A172 (cell line): ENCODE measurements at regions not wholly inside any gene's neighbourhood (a gene's known extent, or its start where the extent isn't known, plus 50 kb on each side); places are given as distances from the start of the nearest gene placed in this dataset.
"Not testable (repeated sequence)": the region's sequence is repeated elsewhere in the genome, so short reads cannot be mapped to it uniquely, and the experiment has no call there.

Experiments
- DNase-seq: peaks from one replicate; pipeline ENCODE4 v3.0.0-alpha.2; 2015; ENCODE audit warnings: low spot score

GRCh38 chr10:42187501-42188195, 450.7 kb downstream of the ZNF33B start:
- not testable (repeated sequence) for DNase-seq

- not testable (repeated sequence) for DNase-seq
These were observed 460.3 kb downstream of the ZNF33B start for GRCh38 chr10:42177793-42178689.

GRCh38 chr10:42177077-42177792, 461.1 kb downstream of the ZNF33B start:
- no peak for DNase-seq

GRCh38 chr10:42150428-42151061, 487.8 kb downstream of the ZNF33B start:
- DNase-seq = no peak

- no peak for DNase-seq
These were observed 488.5 kb downstream of the ZNF33B start for GRCh38 chr10:42149722-42150427.

- no peak for DNase-seq
These were observed 489.2 kb downstream of the ZNF33B start for GRCh38 chr10:42149027-42149700.

GRCh38 chr10:42146165-42146564, 492.2 kb downstream of the ZNF33B start:
- not testable (repeated sequence) for DNase-seq

- DNase-seq = not testable (repeated sequence)
These were observed 500.3 kb downstream of the ZNF33B start for GRCh38 chr10:42138023-42138422.

- DNase-seq = no peak
These were observed 525.3 kb downstream of the ZNF33B start for GRCh38 chr10:42113158-42113450.

- DNase-seq = no peak
These were observed 525.8 kb downstream of the ZNF33B start for GRCh38 chr10:42112331-42113157.

- no peak for DNase-seq
These were observed 526.6 kb downstream of the ZNF33B start for GRCh38 chr10:42111661-42112330.

GRCh38 chr10:42111076-42111475, 527.3 kb downstream of the ZNF33B start:
- no peak for DNase-seq
